ENCODE measurements at regions not wholly inside any gene's neighbourhood (a gene's known extent, or its start where the extent isn't known, plus 50 kb on each side); places are given as distances from the start of the nearest gene placed in this dataset.
"Not testable (repeated sequence)": the region's sequence is repeated elsewhere in the genome, so short reads cannot be mapped to it uniquely, and the experiment has no call there.

DNA sequence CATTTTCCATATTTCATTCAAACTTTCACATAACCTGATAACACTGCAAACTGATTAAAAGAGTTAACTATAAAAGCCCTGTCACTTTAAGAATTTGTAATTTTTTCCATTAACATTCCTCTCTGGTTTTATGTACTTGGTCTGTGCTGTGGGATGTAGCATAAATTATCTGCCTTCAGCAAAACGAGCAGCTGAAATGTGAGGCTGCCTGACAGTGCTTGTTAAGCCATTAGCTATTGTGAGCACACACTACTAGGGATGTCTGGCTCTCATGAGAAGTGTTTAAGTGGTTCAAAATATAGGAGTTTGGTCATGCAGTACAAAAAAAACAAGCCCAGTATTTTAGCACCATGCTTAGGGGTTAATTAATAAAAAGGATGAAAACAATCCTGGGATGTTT lies 63.0 kb downstream of the HOXA1 start:
- peak; percentile 94 for DNase-seq

DNA sequence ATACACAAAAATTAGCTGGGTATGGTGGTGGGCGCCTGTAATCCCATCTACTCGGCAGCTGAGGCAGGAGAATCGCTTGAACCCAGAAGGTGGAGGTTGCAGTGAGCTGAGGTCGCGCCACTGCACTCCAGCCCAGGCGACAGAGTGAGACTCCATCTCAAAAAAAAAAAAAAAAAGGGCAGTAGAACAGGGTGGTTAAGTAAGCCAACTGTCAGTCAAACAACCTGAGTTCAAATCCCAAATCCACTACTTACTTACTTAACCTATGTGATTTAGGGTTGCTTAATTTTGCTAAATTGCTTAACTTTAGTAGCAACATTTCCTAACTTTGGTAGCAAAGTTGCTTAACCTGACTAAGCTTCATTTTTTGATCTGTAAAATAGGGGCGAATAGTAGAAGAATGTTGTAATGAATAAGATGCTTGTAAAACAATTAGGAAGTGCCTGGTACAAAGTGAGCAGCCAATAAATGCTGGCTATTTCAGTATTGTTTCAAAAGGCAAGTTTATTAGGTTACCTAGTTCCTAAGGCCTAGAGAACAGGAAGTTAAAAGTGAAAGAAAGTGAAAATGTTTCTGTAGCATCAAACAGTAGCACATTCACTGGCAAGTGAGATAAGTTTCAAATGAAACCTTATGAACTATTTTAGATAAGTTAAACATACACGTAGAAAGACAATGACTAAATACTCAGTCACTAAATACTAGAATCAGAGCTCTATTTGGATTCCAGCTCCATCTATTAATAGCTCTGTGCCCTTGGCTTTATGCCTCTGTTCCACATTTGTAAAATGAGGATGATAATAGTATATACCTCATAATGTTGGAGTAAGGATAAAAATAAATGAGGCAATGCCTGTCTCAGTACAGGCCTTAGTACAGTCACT lies 64.3 kb downstream of the HOXA1 start:
- no peak for DNase-seq

DNA sequence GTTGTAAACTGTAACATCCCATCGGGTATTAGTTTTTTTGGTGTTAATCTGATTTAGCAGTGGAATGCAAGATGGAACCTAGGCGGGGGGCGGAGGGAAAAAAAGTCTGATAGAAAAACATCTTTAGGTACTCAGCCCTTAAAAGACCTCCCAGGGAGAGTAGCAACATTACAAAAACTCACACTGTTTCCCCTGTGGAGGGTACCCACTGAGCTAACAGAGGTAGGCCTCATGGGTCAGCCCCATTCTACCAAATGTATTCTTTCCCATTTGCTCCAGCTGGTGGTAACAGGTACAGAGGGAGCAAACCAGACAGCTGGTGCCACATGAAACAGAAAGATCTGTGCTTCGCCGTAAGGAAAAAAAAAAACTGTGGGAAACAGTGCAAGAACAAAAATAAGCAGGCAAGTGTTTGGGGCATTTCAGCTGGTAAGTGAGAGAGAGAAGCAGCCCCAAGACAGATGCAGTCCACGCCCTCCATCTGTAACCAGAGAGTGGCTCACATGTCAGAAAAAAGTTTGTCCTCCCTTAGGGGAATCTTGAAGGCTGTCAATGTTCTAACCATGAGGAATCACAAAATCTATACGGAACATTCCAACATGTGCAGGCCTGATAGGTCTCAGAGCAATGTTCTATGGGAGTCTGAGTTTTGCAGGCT lies 65.3 kb downstream of the HOXA1 start:
- no peak for DNase-seq

DNA sequence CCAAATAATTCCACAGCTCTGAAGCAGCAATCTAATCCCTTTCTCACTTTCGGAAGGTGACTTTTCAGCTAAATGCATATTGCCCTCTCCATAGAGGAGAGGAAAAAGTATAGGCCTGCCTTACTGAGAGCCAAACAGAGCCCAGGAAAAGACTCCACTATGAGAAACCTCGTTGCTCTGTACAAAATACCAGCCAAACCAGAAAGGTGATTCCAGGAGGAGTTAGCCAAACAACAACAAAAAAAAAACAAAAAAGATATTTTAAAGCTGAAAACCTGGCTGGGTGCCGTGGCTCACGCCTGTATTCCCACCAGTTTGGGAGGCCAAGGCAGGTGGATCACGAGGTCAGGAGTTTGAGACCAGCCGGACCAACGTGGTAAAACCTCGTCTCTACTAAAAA lies 70.5 kb downstream of the HOXA1 start:
- no peak for DNase-seq

DNA sequence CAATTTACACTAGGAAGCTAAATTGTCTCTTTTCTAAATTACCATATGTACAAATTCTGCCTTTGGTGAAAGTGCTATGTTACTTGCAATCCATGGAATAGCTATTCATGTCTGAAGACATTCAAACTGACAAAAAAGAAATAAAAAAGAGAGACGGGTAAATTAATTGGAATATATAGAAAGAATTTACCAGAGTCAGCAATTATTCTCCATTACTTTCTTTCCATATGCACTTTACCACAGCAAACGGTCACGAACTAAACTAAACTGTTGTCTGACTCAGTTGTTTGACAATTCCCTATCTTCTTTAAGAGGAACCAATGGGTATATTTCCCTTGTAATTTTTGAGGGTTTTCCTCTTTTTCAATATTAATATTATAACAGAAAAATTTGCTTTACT lies 85.7 kb downstream of the HOXA1 start:
- no peak for DNase-seq

GRCh38 chr7:27000496-27000895 lies 95.3 kb downstream of the HOXA1 start:
- DNase-seq: no peak

DNA sequence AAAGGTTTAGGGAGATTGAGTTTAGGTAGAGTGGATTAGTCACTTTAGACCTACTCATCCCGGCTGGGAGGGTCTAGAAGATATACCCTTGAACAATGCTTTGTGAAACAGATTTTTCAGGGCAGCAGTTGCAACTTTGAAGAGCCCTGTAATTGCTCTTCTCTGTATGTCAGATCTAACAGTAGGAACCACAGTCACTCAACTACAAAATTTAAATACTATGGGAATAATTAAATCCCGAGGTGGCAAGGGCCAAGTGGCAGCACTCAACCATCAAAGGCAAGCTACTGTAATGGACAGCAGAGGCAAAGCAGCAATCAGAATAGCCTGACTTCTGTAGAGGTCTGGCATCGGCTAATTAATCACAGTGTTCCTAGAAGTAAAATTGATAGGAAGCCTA lies 97.5 kb downstream of the HOXA1 start:
- DNase-seq: not testable (repeated sequence)

GRCh38 chr7:26995666-26996065 lies 100.1 kb downstream of the HOXA1 start:
- DNase-seq: no peak

GRCh38 chr7:26993816-26994810 lies 101.7 kb downstream of the HOXA1 start:
- DNase-seq: no peak

DNA sequence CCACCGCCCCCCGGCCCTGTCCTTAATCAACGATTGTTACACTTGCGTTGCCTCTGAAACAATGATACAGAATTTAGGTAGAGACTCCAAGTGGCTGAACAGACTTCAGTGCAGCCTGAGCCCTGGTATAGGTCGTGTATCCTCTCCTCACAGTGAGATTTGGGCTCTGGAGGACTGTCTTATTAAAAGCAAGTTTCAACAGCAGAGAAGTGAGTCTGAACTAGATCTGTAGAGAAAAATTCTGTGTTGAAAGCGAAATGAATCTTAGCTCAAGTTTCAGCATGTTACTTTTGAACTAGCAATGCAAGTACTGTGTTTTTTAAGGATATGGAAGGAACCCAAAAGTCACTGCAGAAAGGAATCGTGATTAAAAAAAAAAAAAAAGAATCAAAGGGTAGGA lies 103.1 kb downstream of the HOXA1 start:
- no peak for DNase-seq

- no peak for DNase-seq
Measured at GRCh38 chr7:26991796-26992195, 104.0 kb downstream of the HOXA1 start.

DNA sequence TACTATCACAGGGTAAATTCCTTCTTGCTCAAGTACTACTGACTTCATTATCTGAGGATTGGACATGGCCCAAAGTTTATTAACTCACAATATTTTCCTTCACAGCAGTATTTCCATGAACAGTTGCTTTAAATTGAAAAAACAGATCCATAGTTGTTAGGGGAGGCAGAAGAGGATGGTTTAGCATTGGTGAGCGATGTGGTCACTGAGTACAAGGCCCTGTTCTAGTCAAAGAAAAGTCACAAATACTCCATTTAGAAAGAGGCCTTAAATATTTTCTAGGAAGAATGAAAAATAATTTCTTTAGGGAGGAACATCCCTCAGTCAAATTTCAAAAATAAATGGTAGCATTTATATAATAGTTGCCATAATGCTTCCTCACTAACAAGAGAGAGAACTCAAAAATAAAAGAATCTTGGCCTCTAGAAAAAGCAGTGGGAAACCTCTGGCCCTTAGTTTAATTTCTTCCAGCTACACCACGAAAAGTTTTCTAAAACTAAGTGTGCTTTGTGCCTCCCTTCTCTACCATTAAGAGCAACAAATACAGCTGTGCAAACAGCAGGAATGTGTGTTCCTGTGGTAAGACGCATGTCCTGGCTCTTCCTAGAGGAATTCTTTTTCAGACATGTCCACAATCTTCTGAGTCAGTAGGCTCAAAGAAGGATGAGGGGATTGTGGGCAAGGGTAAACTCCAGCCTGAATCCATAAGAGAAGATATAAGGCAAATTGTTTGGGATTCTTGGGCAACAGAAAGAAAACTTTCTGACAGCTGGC lies 105.7 kb downstream of the HOXA1 start:
- no peak for DNase-seq

DNA sequence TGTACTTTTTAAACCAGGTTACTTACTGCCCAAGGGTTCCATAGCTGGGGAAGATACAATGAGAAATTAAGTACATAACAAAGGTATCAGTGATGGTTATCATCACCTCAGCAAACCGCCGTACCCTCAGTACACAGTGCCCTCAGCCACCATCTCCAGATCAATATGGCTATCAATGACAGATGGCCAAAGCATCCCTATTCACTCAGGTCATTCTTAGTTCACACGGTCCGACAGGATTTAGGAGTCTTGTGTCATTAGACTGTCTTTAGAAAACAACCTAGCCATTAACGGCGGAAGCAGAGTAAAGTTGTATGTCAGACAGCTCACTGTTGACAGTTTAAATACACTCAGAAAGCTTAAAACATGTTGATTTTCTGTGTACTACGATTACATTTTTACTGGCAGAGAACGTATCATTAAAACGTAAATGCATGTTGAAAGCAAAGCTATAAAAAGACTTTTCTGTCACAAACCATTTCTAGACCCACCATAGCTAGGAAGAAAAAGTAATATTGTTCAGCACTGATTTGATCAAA lies 106.9 kb downstream of the HOXA1 start:
- DNase-seq: no peak

DNA sequence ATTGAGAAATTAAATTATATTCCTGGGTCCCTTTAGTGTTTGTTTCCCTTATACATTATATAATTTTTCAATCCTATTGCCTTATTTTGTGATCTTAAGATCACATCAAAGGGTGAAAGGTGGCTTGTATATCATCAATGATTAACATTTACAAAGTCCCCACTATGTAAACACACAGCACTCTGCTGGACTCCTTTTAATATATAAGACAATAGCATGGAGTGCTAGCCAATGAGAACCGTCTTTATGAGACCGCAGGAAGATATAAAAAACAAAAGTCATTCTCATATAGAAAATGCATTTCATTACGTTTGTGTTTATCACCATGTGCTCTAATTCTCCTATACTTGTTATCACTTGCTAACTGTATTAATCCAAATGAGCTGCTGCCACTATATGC lies 108.5 kb downstream of the HOXA1 start:
- no peak for DNase-seq

GRCh38 chr7:26978146-26978545 lies 113.8 kb upstream of the SKAP2 start:
- DNase-seq: no peak

DNA sequence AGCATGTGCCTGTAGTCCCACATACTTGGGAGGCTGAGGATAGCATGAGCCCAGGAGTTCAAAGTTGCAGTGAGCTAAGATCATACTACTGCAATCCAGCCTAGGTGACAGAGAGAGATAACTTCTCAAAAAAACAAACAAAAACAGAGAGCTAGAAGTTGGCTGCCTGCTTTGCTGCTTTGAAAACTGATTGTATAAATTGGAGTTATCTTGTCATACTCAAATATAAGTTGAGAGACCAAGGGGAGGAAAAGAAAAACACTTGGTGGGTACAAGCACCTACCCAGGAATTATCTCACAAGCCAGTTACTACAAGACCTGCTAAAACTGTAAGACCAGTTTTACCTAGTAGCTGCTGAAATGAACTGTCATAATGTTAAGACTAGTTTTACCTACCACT lies 112.5 kb upstream of the SKAP2 start:
- no peak for DNase-seq

- not testable (repeated sequence) for DNase-seq
Measured at GRCh38 chr7:26971924-26972323, 107.5 kb upstream of the SKAP2 start.

DNA sequence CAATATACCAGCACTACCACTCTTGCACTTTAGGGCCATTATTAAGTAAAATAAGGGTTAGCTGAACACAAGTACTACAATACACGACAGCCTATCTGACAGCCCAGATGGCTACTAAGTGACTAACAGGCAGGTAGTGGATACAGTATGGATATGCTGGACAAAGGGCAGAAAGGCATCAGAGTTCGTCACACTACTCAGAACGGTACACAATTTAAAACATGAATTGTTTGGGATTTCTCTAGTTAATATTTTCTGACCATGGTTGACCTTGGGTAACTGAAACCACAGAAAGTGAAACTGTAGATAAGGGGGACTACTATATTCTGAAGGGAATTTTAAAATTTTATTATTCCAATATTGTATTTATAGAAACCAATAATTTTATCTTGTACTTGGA lies 101.3 kb upstream of the SKAP2 start:
- DNase-seq: no peak

GRCh38 chr7:26964156-26964808 lies 99.9 kb upstream of the SKAP2 start:
- no peak for DNase-seq

GRCh38 chr7:26959290-26959689 lies 94.9 kb upstream of the SKAP2 start:
- DNase-seq: no peak

GRCh38 chr7:26958834-26959233 lies 94.4 kb upstream of the SKAP2 start:
- no peak for DNase-seq

- no peak for DNase-seq
Measured at GRCh38 chr7:26955516-26955915, 91.1 kb upstream of the SKAP2 start.
